SK-N-SH treated with all-trans-retinoic acid at 6 μM for 48 hours (cell line): ENCODE measurements at regions not wholly inside any gene's neighbourhood (a gene's known extent, or its start where the extent isn't known, plus 50 kb on each side); places are given as distances from the start of the nearest gene placed in this dataset.

Source experiments
- ARNTL ChIP-seq: fragments of 450-650 bp; formaldehyde crosslinking; IDR thresholded peaks from 2 replicates; pipeline ENCODE4 v1.5.0; 2020; ENCODE audit warnings: low read depth, mild to moderate bottlenecking, moderate library complexity, borderline replicate concordance
- ISL1 ChIP-seq: fragments of 250-450 bp; sonication (Bioruptor Pico); IDR thresholded peaks from 2 replicates; pipeline ENCODE4 v2.1.2; 2022; ENCODE audit warnings: mild to moderate bottlenecking, moderate library complexity
- PPARA ChIP-seq: fragments of 250-450 bp; sonication (Bioruptor Pico); IDR thresholded peaks from 2 replicates; pipeline ENCODE4 v1.5.0; 2020; ENCODE audit warnings: mild to moderate bottlenecking, borderline replicate concordance
- ZFP30 ChIP-seq: fragments of 450-650 bp; formaldehyde crosslinking; IDR thresholded peaks from 2 replicates; pipeline ENCODE4 v1.5.0; 2022; ENCODE audit warnings: mild to moderate bottlenecking, moderate library complexity
- ZNF8 ChIP-seq: fragments of 450-650 bp; formaldehyde crosslinking; IDR thresholded peaks from 2 replicates; pipeline ENCODE4 v1.5.0; 2020; ENCODE audit warnings: mild to moderate bottlenecking, moderate library complexity
- TF ChIP-seq, protein P1 (sequence below): fragments of 250-450 bp; sonication (Bioruptor Pico); IDR thresholded peaks from 2 replicates; pipeline ENCODE4 v1.8.0; 2021; ENCODE audit warnings: low read depth, mild to moderate bottlenecking, moderate library complexity, borderline replicate concordance
- TF ChIP-seq, protein P2 (sequence below): fragments of 250-450 bp; sonication (Bioruptor Pico); IDR thresholded peaks from 2 replicates; pipeline ENCODE4 v1.5.1; 2021; ENCODE audit warnings: mild to moderate bottlenecking, moderate library complexity
- TF ChIP-seq, protein P3 (sequence below): fragments of 250-450 bp; sonication (Bioruptor Pico); IDR thresholded peaks from 2 replicates; pipeline ENCODE4 v1.8.0; 2020; ENCODE audit warnings: mild to moderate bottlenecking, moderate library complexity, borderline replicate concordance

DNA sequence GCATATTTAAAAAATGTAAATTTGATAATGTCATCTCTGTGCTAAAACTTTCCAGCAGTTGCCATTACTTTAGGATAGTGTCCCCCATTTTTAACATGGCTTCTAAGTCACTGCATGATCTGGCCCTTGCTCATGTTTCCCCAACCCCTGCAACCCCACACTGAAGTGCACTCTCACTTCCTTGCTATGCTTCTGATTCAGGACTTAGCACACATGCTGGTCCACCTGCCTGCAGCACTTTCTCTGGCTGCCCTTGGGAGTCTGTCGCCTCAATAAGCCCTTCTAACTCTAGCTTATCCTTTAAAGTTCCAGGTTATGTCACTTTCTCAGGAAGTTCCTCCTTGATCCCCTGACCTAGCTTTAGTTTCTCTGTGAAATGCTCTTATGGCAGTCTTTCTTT is 241.0 kb downstream of the POSTN start:
- TF ChIP-seq ZNF8 (CRISPR knock-in tag) (no peak), ISL1 (CRISPR knock-in tag) (no peak), ZFP30 (no peak), PPARA (CRISPR knock-in tag) (no peak), ARNTL (no peak)
- TF ChIP-seq, protein P1, sequence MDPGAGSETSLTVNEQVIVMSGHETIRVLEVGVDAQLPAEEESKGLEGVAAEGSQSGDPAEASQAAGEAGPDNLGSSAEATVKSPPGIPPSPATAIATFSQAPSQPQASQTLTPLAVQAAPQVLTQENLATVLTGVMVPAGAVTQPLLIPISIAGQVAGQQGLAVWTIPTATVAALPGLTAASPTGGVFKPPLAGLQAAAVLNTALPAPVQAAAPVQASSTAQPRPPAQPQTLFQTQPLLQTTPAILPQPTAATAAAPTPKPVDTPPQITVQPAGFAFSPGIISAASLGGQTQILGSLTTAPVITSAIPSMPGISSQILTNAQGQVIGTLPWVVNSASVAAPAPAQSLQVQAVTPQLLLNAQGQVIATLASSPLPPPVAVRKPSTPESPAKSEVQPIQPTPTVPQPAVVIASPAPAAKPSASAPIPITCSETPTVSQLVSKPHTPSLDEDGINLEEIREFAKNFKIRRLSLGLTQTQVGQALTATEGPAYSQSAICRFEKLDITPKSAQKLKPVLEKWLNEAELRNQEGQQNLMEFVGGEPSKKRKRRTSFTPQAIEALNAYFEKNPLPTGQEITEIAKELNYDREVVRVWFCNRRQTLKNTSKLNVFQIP (CRISPR knock-in tag): no peak
- TF ChIP-seq, protein P2, sequence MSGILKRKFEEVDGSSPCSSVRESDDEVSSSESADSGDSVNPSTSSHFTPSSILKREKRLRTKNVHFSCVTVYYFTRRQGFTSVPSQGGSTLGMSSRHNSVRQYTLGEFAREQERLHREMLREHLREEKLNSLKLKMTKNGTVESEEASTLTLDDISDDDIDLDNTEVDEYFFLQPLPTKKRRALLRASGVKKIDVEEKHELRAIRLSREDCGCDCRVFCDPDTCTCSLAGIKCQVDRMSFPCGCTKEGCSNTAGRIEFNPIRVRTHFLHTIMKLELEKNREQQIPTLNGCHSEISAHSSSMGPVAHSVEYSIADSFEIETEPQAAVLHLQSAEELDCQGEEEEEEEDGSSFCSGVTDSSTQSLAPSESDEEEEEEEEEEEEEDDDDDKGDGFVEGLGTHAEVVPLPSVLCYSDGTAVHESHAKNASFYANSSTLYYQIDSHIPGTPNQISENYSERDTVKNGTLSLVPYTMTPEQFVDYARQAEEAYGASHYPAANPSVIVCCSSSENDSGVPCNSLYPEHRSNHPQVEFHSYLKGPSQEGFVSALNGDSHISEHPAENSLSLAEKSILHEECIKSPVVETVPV (CRISPR knock-in tag): no peak
- TF ChIP-seq, protein P3, sequence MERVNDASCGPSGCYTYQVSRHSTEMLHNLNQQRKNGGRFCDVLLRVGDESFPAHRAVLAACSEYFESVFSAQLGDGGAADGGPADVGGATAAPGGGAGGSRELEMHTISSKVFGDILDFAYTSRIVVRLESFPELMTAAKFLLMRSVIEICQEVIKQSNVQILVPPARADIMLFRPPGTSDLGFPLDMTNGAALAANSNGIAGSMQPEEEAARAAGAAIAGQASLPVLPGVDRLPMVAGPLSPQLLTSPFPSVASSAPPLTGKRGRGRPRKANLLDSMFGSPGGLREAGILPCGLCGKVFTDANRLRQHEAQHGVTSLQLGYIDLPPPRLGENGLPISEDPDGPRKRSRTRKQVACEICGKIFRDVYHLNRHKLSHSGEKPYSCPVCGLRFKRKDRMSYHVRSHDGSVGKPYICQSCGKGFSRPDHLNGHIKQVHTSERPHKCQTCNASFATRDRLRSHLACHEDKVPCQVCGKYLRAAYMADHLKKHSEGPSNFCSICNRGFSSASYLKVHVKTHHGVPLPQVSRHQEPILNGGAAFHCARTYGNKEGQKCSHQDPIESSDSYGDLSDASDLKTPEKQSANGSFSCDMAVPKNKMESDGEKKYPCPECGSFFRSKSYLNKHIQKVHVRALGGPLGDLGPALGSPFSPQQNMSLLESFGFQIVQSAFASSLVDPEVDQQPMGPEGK: no peak
